ENCODE measurements at regions not wholly inside any gene's neighbourhood (a gene's known extent, or its start where the extent isn't known, plus 50 kb on each side); places are given as distances from the start of the nearest gene placed in this dataset.

- TF ChIP-seq FOXK2 (IDR thresholded peaks at IDR 0.05) (no peak), SUZ12 (IDR thresholded peaks at IDR 0.05) (no peak), BHLHE40 (IDR thresholded peaks at IDR 0.05; ENCODE audit: borderline replicate concordance) (no peak), SP1 (IDR thresholded peaks at IDR 0.05) (no peak), ZNF384 (IDR thresholded peaks at IDR 0.05) (no peak), TARDBP (IDR thresholded peaks at IDR 0.05) (no peak), L3MBTL2 (conservative IDR thresholded peaks at IDR 0.05) (no peak)
- TF ChIP-seq, protein P1, sequence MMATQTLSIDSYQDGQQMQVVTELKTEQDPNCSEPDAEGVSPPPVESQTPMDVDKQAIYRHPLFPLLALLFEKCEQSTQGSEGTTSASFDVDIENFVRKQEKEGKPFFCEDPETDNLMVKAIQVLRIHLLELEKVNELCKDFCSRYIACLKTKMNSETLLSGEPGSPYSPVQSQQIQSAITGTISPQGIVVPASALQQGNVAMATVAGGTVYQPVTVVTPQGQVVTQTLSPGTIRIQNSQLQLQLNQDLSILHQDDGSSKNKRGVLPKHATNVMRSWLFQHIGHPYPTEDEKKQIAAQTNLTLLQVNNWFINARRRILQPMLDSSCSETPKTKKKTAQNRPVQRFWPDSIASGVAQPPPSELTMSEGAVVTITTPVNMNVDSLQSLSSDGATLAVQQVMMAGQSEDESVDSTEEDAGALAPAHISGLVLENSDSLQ (IDR thresholded peaks at IDR 0.05), result no peak
- ChIA-PET CTCF (no interaction called here), POLR2A (no interaction called here)
- DNase-seq (ENCODE audit: extremely low spot score), result no peak
These were observed 194.3 kb downstream of the PALM2AKAP2 start for GRCh38 chr9:109974143-109974917.

DNA sequence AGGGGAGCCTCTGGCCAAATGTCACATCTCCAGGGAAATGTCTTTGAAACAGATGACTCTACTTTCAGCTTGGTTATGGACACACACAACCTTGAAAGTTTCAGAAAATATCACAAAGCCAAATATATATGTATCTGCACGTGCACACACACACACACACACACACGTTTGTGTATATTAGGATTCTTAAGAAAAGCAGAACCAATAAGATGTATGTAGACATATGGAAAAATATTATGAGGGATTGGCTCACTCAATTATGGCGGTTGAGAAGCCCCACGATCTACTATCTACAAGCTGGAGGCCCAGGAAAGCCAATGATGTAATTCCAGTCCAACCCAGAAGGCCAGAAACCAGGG, 194.9 kb downstream of the PALM2AKAP2 start:
- no peak for DNase-seq (ENCODE audit: extremely low spot score)
- CTCF ChIA-PET, result no interaction called here
- POLR2A ChIA-PET, result no interaction called here
- no peak for TF ChIP-seq HDGF (IDR thresholded peaks at IDR 0.05; ENCODE audit: borderline replicate concordance)
- no peak for TF ChIP-seq L3MBTL2 (conservative IDR thresholded peaks at IDR 0.05)
- no peak for TF ChIP-seq NFRKB (IDR thresholded peaks at IDR 0.05)
- no peak for TF ChIP-seq ARNT (IDR thresholded peaks at IDR 0.05)
- TF ChIP-seq LEF1 (IDR thresholded peaks at IDR 0.05; ENCODE audit: borderline replicate concordance), result no peak
- no peak for TF ChIP-seq SP1 (IDR thresholded peaks at IDR 0.05)
- TF ChIP-seq FOXA1 (IDR thresholded peaks at IDR 0.05), result no peak
- no peak for TF ChIP-seq CTBP1 (IDR thresholded peaks at IDR 0.05; ENCODE audit: borderline replicate concordance)
- no peak for TF ChIP-seq FOXM1 (IDR thresholded peaks at IDR 0.05; ENCODE audit: borderline replicate concordance)
- no peak for TF ChIP-seq ELF4 (IDR thresholded peaks at IDR 0.05)

GRCh38 chr9:109975574-109976295, 195.7 kb downstream of the PALM2AKAP2 start:
- ChIA-PET CTCF (no interaction called here), POLR2A (no interaction called here)
- no peak for TF ChIP-seq SUZ12 (IDR thresholded peaks at IDR 0.05)
- DNase-seq (ENCODE audit: extremely low spot score), result no peak

GRCh38 chr9:109976303-109976702, 196.3 kb downstream of the PALM2AKAP2 start:
- TF ChIP-seq BHLHE40 (IDR thresholded peaks at IDR 0.05; ENCODE audit: borderline replicate concordance) (no peak), ZNF384 (IDR thresholded peaks at IDR 0.05) (no peak), FOXA1 (IDR thresholded peaks at IDR 0.05) (no peak), LEF1 (IDR thresholded peaks at IDR 0.05; ENCODE audit: borderline replicate concordance) (no peak), NFRKB (IDR thresholded peaks at IDR 0.05) (no peak), TARDBP (IDR thresholded peaks at IDR 0.05) (no peak), HDGF (IDR thresholded peaks at IDR 0.05; ENCODE audit: borderline replicate concordance) (no peak), FOXK2 (IDR thresholded peaks at IDR 0.05) (no peak), CTBP1 (IDR thresholded peaks at IDR 0.05; ENCODE audit: borderline replicate concordance) (no peak), SUZ12 (IDR thresholded peaks at IDR 0.05) (no peak), FOXM1 (IDR thresholded peaks at IDR 0.05; ENCODE audit: borderline replicate concordance) (no peak), ARNT (IDR thresholded peaks at IDR 0.05) (no peak), L3MBTL2 (conservative IDR thresholded peaks at IDR 0.05) (no peak)
- TF ChIP-seq, protein P1 (IDR thresholded peaks at IDR 0.05), result no peak
- ChIA-PET CTCF (no interaction called here), POLR2A (no interaction called here)
- DNase-seq (ENCODE audit: extremely low spot score), result no peak

DNA sequence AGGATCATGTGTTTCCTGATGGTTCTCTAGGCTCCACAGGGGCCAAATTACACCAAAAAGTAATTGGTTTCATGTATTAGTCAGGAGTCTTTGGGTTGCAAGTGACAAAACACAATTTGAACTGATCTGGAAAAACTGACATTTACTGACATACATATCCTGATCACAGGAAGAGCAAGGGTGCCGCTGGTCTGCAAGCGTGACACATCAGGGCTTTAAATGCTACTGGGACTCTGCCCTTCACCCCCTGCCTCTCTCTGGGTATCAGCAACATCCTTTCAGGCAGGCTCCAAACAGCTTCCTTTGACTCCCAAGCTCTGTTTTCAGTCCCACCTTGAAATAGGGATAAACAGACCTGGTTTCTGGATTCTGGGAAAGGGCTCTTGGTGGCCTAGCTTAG, 197.5 kb downstream of the PALM2AKAP2 start:
- ChIA-PET CTCF (no interaction called here), POLR2A (no interaction called here)
- no peak for TF ChIP-seq LEF1 (IDR thresholded peaks at IDR 0.05; ENCODE audit: borderline replicate concordance)
- TF ChIP-seq FOXM1 (IDR thresholded peaks at IDR 0.05; ENCODE audit: borderline replicate concordance), result no peak
- TF ChIP-seq FOXA1 (IDR thresholded peaks at IDR 0.05), result no peak
- no peak for TF ChIP-seq L3MBTL2 (conservative IDR thresholded peaks at IDR 0.05)
- no peak for TF ChIP-seq CTBP1 (IDR thresholded peaks at IDR 0.05; ENCODE audit: borderline replicate concordance)
- no peak for TF ChIP-seq HDGF (IDR thresholded peaks at IDR 0.05; ENCODE audit: borderline replicate concordance)
- TF ChIP-seq, protein P1 (IDR thresholded peaks at IDR 0.05), result no peak
- DNase-seq (ENCODE audit: extremely low spot score), result no peak

GRCh38 chr9:109981091-109981490, 201.1 kb downstream of the PALM2AKAP2 start:
- ChIA-PET POLR2A (no interaction called here), CTCF (no interaction called here)
- TF ChIP-seq SP1 (IDR thresholded peaks at IDR 0.05), result no peak
- no peak for TF ChIP-seq LEF1 (IDR thresholded peaks at IDR 0.05; ENCODE audit: borderline replicate concordance)
- no peak for TF ChIP-seq SUZ12 (IDR thresholded peaks at IDR 0.05)
- TF ChIP-seq L3MBTL2 (conservative IDR thresholded peaks at IDR 0.05), result no peak
- no peak for TF ChIP-seq HDGF (IDR thresholded peaks at IDR 0.05; ENCODE audit: borderline replicate concordance)
- no peak for TF ChIP-seq ELF4 (IDR thresholded peaks at IDR 0.05)
- TF ChIP-seq, protein P1 (IDR thresholded peaks at IDR 0.05), result no peak
- TF ChIP-seq ARNT (IDR thresholded peaks at IDR 0.05), result no peak
- TF ChIP-seq ZNF384 (IDR thresholded peaks at IDR 0.05), result no peak
- TF ChIP-seq FOXA1 (IDR thresholded peaks at IDR 0.05), result no peak
- TF ChIP-seq CTBP1 (IDR thresholded peaks at IDR 0.05; ENCODE audit: borderline replicate concordance), result no peak
- no peak for TF ChIP-seq TARDBP (IDR thresholded peaks at IDR 0.05)
- no peak for TF ChIP-seq NFRKB (IDR thresholded peaks at IDR 0.05)
- no peak for TF ChIP-seq BHLHE40 (IDR thresholded peaks at IDR 0.05; ENCODE audit: borderline replicate concordance)
- TF ChIP-seq FOXK2 (IDR thresholded peaks at IDR 0.05), result no peak
- TF ChIP-seq FOXM1 (IDR thresholded peaks at IDR 0.05; ENCODE audit: borderline replicate concordance), result no peak
- no peak for DNase-seq (ENCODE audit: extremely low spot score)
